GM18511 (cell line): ENCODE measurements at regions not wholly inside any gene's neighbourhood (a gene's known extent, or its start where the extent isn't known, plus 50 kb on each side); places are given as distances from the start of the nearest gene placed in this dataset.
"Not testable (repeated sequence)": the region's sequence is repeated elsewhere in the genome, so short reads cannot be mapped to it uniquely, and the experiment has no call there.

Source experiments
- ATAC-seq: cut with Tn5 transposase; IDR thresholded peaks from one replicate; pipeline ENCODE4 v1.9.1; 2021; ENCODE audit warnings: mild to moderate bottlenecking, moderate library complexity; ENCODE audit not compliant: unreplicated experiment

GRCh38 chr22:25482868-25483639 lies 81.4 kb upstream of the GRK3 start:
- ATAC-seq = no peak

GRCh38 chr22:25483931-25484330 lies 80.5 kb upstream of the GRK3 start:
- ATAC-seq = no peak

GRCh38 chr22:25484521-25485315 lies 79.8 kb upstream of the GRK3 start:
- no peak for ATAC-seq

- ATAC-seq = peak; percentile 75
These were observed 78.6 kb upstream of the GRK3 start for GRCh38 chr22:25485626-25486545.

- ATAC-seq = no peak
These were observed 77.0 kb upstream of the GRK3 start for GRCh38 chr22:25487508-25487907.

- ATAC-seq = no peak
These were observed 76.0 kb upstream of the GRK3 start for GRCh38 chr22:25488244-25489020.

GRCh38 chr22:25489947-25490346 lies 74.5 kb upstream of the GRK3 start:
- ATAC-seq = no peak

GRCh38 chr22:25490896-25491295 lies 73.6 kb upstream of the GRK3 start:
- no peak for ATAC-seq

- no peak for ATAC-seq
These were observed 72.3 kb upstream of the GRK3 start for GRCh38 chr22:25492162-25492561.

- ATAC-seq = no peak
These were observed 71.4 kb upstream of the GRK3 start for GRCh38 chr22:25492841-25493734.

- no peak for ATAC-seq
These were observed 70.7 kb upstream of the GRK3 start for GRCh38 chr22:25493794-25494193.

- no peak for ATAC-seq
These were observed 69.7 kb upstream of the GRK3 start for GRCh38 chr22:25494774-25495173.

- ATAC-seq = no peak
These were observed 69.2 kb upstream of the GRK3 start for GRCh38 chr22:25495285-25495684.

GRCh38 chr22:25496396-25497064 lies 67.9 kb upstream of the GRK3 start:
- no peak for ATAC-seq

GRCh38 chr22:25497181-25497641 lies 67.3 kb upstream of the GRK3 start:
- ATAC-seq = no peak

- no peak for ATAC-seq
These were observed 66.8 kb upstream of the GRK3 start for GRCh38 chr22:25497716-25498115.

GRCh38 chr22:25500671-25501070 lies 63.8 kb upstream of the GRK3 start:
- not testable (repeated sequence) for ATAC-seq

GRCh38 chr22:25504017-25504416 lies 60.5 kb upstream of the GRK3 start:
- ATAC-seq = not testable (repeated sequence)

- ATAC-seq = no peak
These were observed 56.3 kb upstream of the GRK3 start for GRCh38 chr22:25508161-25508560.
